T-helper 17 cell (primary cell): ENCODE measurements at regions not wholly inside any gene's neighbourhood (a gene's known extent, or its start where the extent isn't known, plus 50 kb on each side); places are given as distances from the start of the nearest gene placed in this dataset.

Source experiments
- ATAC-seq: fragments of 150-1000 bp; cut with Tn5 transposase; 2 replicates; pipeline ENCODE4 v1.10.0; 2021; ENCODE audit warnings: mild to moderate bottlenecking, moderate library complexity
- DNase-seq, 3 donors: peaks; one replicate each; pipeline versions ENCODE4 v3.0.0 to v3.0.0-alpha.2; 2020 to 2021
- H3K9me3 ChIP-seq: one replicate; pipeline ENCODE4 v1.7.0; 2013; ENCODE audit warnings: low read length, mild to moderate bottlenecking; ENCODE audit not compliant: control insufficient read depth, poor library complexity, severe bottlenecking
- H3K27ac Mint-ChIP-seq: one replicate; pipeline ENCODE4 v1.8.0; 2022; ENCODE audit warnings: mild to moderate bottlenecking, moderate library complexity, mixed read lengths
- H3K27me3 Mint-ChIP-seq: one replicate; pipeline ENCODE4 v1.8.0; 2022; ENCODE audit warnings: mixed read lengths
- H3K36me3 Mint-ChIP-seq: one replicate; pipeline ENCODE4 v1.8.0; 2022; ENCODE audit warnings: low read depth, mixed read lengths
- H3K4me1 Mint-ChIP-seq: one replicate; pipeline ENCODE4 v1.8.0; 2022; ENCODE audit warnings: mild to moderate bottlenecking, mixed read lengths
- H3K4me3 Mint-ChIP-seq: one replicate; pipeline ENCODE4 v1.8.0; 2022; ENCODE audit warnings: mild to moderate bottlenecking, moderate library complexity, mixed read lengths

GRCh38 chr4:155512817-155513216 lies 136.1 kb upstream of the MAP9 start:
- Mint-ChIP-seq H3K27me3 (peaks cover 14% of the 10 kb centered on the region), H3K27ac (no peak overlapping the region), H3K36me3 (no peaks in the 10 kb centered on the region), H3K4me3 (no peak overlapping the region), H3K4me1 (no peaks in the 10 kb centered on the region)
- DNase-seq (no peak), ATAC-seq (no peak)
- no peaks in the 10 kb centered on the region for H3K9me3 ChIP-seq

- Mint-ChIP-seq H3K4me1 (no peaks in the 10 kb centered on the region), H3K27ac (no peak overlapping the region), H3K27me3 (peaks cover 14% of the 10 kb centered on the region), H3K4me3 (no peak overlapping the region), H3K36me3 (no peaks in the 10 kb centered on the region)
- ATAC-seq (no peak), DNase-seq (no peak)
- H3K9me3 ChIP-seq = no peaks in the 10 kb centered on the region
These were observed 135.3 kb upstream of the MAP9 start for GRCh38 chr4:155512046-155512445.

GRCh38 chr4:155510771-155511170 lies 134.0 kb upstream of the MAP9 start:
- H3K27ac Mint-ChIP-seq = no peak overlapping the region
- no peak overlapping the region for H3K4me3 Mint-ChIP-seq
- no peaks in the 10 kb centered on the region for H3K36me3 Mint-ChIP-seq
- no peaks in the 10 kb centered on the region for H3K4me1 Mint-ChIP-seq
- ATAC-seq (no peak), DNase-seq (no peak)
- no peaks in the 10 kb centered on the region for H3K9me3 ChIP-seq
- H3K27me3 Mint-ChIP-seq = peaks cover 14% of the 10 kb centered on the region

- Mint-ChIP-seq H3K36me3 (no peaks in the 10 kb centered on the region), H3K27me3 (peaks cover 14% of the 10 kb centered on the region), H3K4me1 (no peaks in the 10 kb centered on the region), H3K4me3 (no peak overlapping the region), H3K27ac (no peak overlapping the region)
- DNase-seq (no peak), ATAC-seq (no peak)
- H3K9me3 ChIP-seq = no peaks in the 10 kb centered on the region
These were observed 132.8 kb upstream of the MAP9 start for GRCh38 chr4:155509555-155509954.

GRCh38 chr4:155506745-155507144 lies 130.0 kb upstream of the MAP9 start:
- Mint-ChIP-seq H3K4me3 (no peak overlapping the region), H3K4me1 (no peaks in the 10 kb centered on the region), H3K27ac (no peak overlapping the region), H3K36me3 (no peaks in the 10 kb centered on the region), H3K27me3 (peaks cover 10% of the 10 kb centered on the region)
- ATAC-seq (no peak), DNase-seq (no peak)
- no peaks in the 10 kb centered on the region for H3K9me3 ChIP-seq

GRCh38 chr4:155505321-155505720 lies 128.6 kb upstream of the MAP9 start:
- Mint-ChIP-seq H3K4me3 (no peak overlapping the region), H3K36me3 (no peaks in the 10 kb centered on the region), H3K4me1 (no peaks in the 10 kb centered on the region), H3K27me3 (peaks cover 5% of the 10 kb centered on the region), H3K27ac (no peak overlapping the region)
- H3K9me3 ChIP-seq = no peaks in the 10 kb centered on the region
- DNase-seq = no peak
- no peak for ATAC-seq

GRCh38 chr4:155497306-155497705 lies 120.5 kb upstream of the MAP9 start:
- H3K4me1 Mint-ChIP-seq = no peaks in the 10 kb centered on the region
- H3K9me3 ChIP-seq = no peaks in the 10 kb centered on the region
- no peak for ATAC-seq
- no peak overlapping the region for H3K4me3 Mint-ChIP-seq
- no peak for DNase-seq
- no peaks in the 10 kb centered on the region for H3K36me3 Mint-ChIP-seq
- H3K27me3 Mint-ChIP-seq = peaks cover 5% of the 10 kb centered on the region
- no peak overlapping the region for H3K27ac Mint-ChIP-seq

GRCh38 chr4:155496294-155496626 lies 119.5 kb upstream of the MAP9 start:
- Mint-ChIP-seq H3K4me3 (no peak overlapping the region), H3K4me1 (no peaks in the 10 kb centered on the region), H3K27ac (no peak overlapping the region), H3K27me3 (peaks cover 5% of the 10 kb centered on the region), H3K36me3 (no peaks in the 10 kb centered on the region)
- no peaks in the 10 kb centered on the region for H3K9me3 ChIP-seq
- DNase-seq = no peak
- ATAC-seq = no peak

- H3K4me1 Mint-ChIP-seq = no peaks in the 10 kb centered on the region
- DNase-seq (no peak), ATAC-seq (no peak)
- H3K27ac Mint-ChIP-seq = no peak overlapping the region
- H3K4me3 Mint-ChIP-seq = no peak overlapping the region
- H3K36me3 Mint-ChIP-seq = no peaks in the 10 kb centered on the region
- no peaks in the 10 kb centered on the region for H3K9me3 ChIP-seq
- peaks cover 5% of the 10 kb centered on the region for H3K27me3 Mint-ChIP-seq
These were observed 119.0 kb upstream of the MAP9 start for GRCh38 chr4:155495572-155496293.

GRCh38 chr4:155494037-155494718 lies 117.4 kb upstream of the MAP9 start:
- Mint-ChIP-seq H3K27ac (no peak overlapping the region), H3K36me3 (no peaks in the 10 kb centered on the region), H3K4me1 (no peaks in the 10 kb centered on the region), H3K4me3 (no peak overlapping the region), H3K27me3 (no peaks in the 10 kb centered on the region)
- DNase-seq (no peak), ATAC-seq (no peak)
- H3K9me3 ChIP-seq = no peaks in the 10 kb centered on the region

- no peak overlapping the region for H3K4me3 Mint-ChIP-seq
- H3K36me3 Mint-ChIP-seq = no peaks in the 10 kb centered on the region
- ATAC-seq (no peak), DNase-seq (no peak)
- H3K9me3 ChIP-seq = no peaks in the 10 kb centered on the region
- no peaks in the 10 kb centered on the region for H3K4me1 Mint-ChIP-seq
- H3K27me3 Mint-ChIP-seq = no peaks in the 10 kb centered on the region
- H3K27ac Mint-ChIP-seq = no peak overlapping the region
These were observed 114.8 kb upstream of the MAP9 start for GRCh38 chr4:155491336-155492120.

- Mint-ChIP-seq H3K4me1 (no peaks in the 10 kb centered on the region), H3K4me3 (no peak overlapping the region), H3K36me3 (no peaks in the 10 kb centered on the region), H3K27ac (no peak overlapping the region), H3K27me3 (peaks cover 1% of the 10 kb centered on the region)
- DNase-seq (no peak), ATAC-seq (no peak)
- H3K9me3 ChIP-seq = no peaks in the 10 kb centered on the region
These were observed 112.5 kb upstream of the MAP9 start for GRCh38 chr4:155489271-155489670.

- Mint-ChIP-seq H3K27me3 (peaks cover 7% of the 10 kb centered on the region), H3K27ac (no peak overlapping the region), H3K4me1 (no peaks in the 10 kb centered on the region), H3K4me3 (no peak overlapping the region), H3K36me3 (peaks cover 1% of the 10 kb centered on the region)
- no peak for ATAC-seq
- DNase-seq = no peak
- H3K9me3 ChIP-seq = no peaks in the 10 kb centered on the region
These were observed 111.9 kb upstream of the MAP9 start for GRCh38 chr4:155488691-155489090.
